Anterior cingulate cortex (tissue), 58 donors: ENCODE measurements at regions not wholly inside any gene's neighbourhood (a gene's known extent, or its start where the extent isn't known, plus 50 kb on each side); places are given as distances from the start of the nearest gene placed in this dataset.

ENCODE experiments used
- DNase-seq, 58 donors: peaks; one replicate each; lab custom pipeline; 2025; lab: John Stamatoyannopoulos, UW

GRCh38 chr5:145708169-145708568, 127.0 kb downstream of the PRELID2 start:
- no peak for DNase-seq

GRCh38 chr5:145704724-145705123, 130.4 kb downstream of the PRELID2 start:
- no peak for DNase-seq

GRCh38 chr5:145703856-145704255, 131.3 kb downstream of the PRELID2 start:
- DNase-seq: no peak

GRCh38 chr5:145701404-145701803, 133.7 kb downstream of the PRELID2 start:
- DNase-seq: no peak

GRCh38 chr5:145699846-145700245, 135.3 kb downstream of the PRELID2 start:
- no peak for DNase-seq

- DNase-seq: no peak
Measured at GRCh38 chr5:145697251-145697990, 137.7 kb downstream of the PRELID2 start.

- DNase-seq: peak in 23 of 58 donors; percentile 1 to 68 (median 13)
Measured at GRCh38 chr5:145689235-145689634, 145.9 kb downstream of the PRELID2 start.

- DNase-seq: no peak
Measured at GRCh38 chr5:145687943-145688342, 147.2 kb downstream of the PRELID2 start.

GRCh38 chr5:145685417-145685816, 149.7 kb downstream of the PRELID2 start:
- DNase-seq: no peak

- no peak for DNase-seq
Measured at GRCh38 chr5:145683431-145683830, 151.7 kb downstream of the PRELID2 start.

- no peak for DNase-seq
Measured at GRCh38 chr5:145682197-145682899, 152.8 kb downstream of the PRELID2 start.

GRCh38 chr5:145681686-145682085, 153.5 kb downstream of the PRELID2 start:
- DNase-seq: peak in 27 of 58 donors; percentile 1 to 58 (median 11)

- DNase-seq: no peak
Measured at GRCh38 chr5:145681216-145681615, 153.9 kb downstream of the PRELID2 start.

GRCh38 chr5:145680767-145681166, 154.4 kb downstream of the PRELID2 start:
- DNase-seq: peak in 1 of 58 donors; percentile 1

- DNase-seq: no peak
Measured at GRCh38 chr5:145680169-145680568, 155.0 kb downstream of the PRELID2 start.

GRCh38 chr5:145678255-145678654, 156.9 kb downstream of the PRELID2 start:
- DNase-seq: no peak

- no peak for DNase-seq
Measured at GRCh38 chr5:145673786-145674185, 161.4 kb downstream of the PRELID2 start.

GRCh38 chr5:145668714-145669113, 166.4 kb downstream of the PRELID2 start:
- DNase-seq: no peak

GRCh38 chr5:145667742-145668141, 167.4 kb downstream of the PRELID2 start:
- DNase-seq: no peak

- DNase-seq: no peak
Measured at GRCh38 chr5:145666591-145666990, 168.6 kb downstream of the PRELID2 start.

- DNase-seq: no peak
Measured at GRCh38 chr5:145661737-145662485, 173.2 kb downstream of the PRELID2 start.
